SK-N-SH (cell line): ENCODE measurements at regions not wholly inside any gene's neighbourhood (a gene's known extent, or its start where the extent isn't known, plus 50 kb on each side); places are given as distances from the start of the nearest gene placed in this dataset.

Experiments used
- CTCF ChIA-PET: fragments of 300-600, 350-600 bp; formaldehyde crosslinking; extraction: SDS; loops from one replicate; lab custom pipeline; 2021; lab: Yijun Ruan, JAX
- POLR2A ChIA-PET: fragments of 350-600 bp; sonication (Branson Sonifier 250); formaldehyde crosslinking; extraction: SDS; loops from one replicate; lab custom pipeline; 2020; ENCODE audit warnings: antibody characterized with exemption, inconsistent platforms; lab: Yijun Ruan, JAX
- DNase-seq: peaks from one replicate; pipeline ENCODE4 v3.0.0; 2012
- H2AFZ ChIP-seq: fragments of 200-600 bp; sonication (generic); 2 replicates; pipeline ENCODE4 v1.8.1; 2016; ENCODE audit warnings: antibody characterized with exemption, mild to moderate bottlenecking, low read depth
- H3F3A ChIP-seq: fragments of 200-600 bp; sonication (generic); replicated peaks from 2 replicates; pipeline ENCODE3; 2016; ENCODE audit warnings: antibody characterized with exemption, mild to moderate bottlenecking; ENCODE audit not compliant: insufficient read depth
- H3K27ac ChIP-seq, 2 experiments: fragments of 200-500 bp in 1 of 2; fragments of 200-600 bp in 1 of 2; sonication (Bioruptor generic) in 1 of 2; sonication (generic), shearing (Covaris generic) in 1 of 2; 2 replicates each; pipeline versions ENCODE4 v1.5.1 to v1.6.1; 2014 to 2016; ENCODE audit warnings: low read depth in 2 of 2, inconsistent platforms in 1 of 2, low read length in 1 of 2, mild to moderate bottlenecking in 1 of 2, mixed read lengths in 1 of 2
- H3K27me3 ChIP-seq: fragments of 200-600 bp; sonication (generic), shearing (Covaris generic); 2 replicates; pipeline ENCODE4 v1.6.1; 2016; ENCODE audit warnings: mixed run types; ENCODE audit not compliant: insufficient read depth
- H3K36me3 ChIP-seq, 2 experiments: fragments of 200-500 bp in 1 of 2; fragments of 200-600 bp in 1 of 2; sonication (Bioruptor generic) in 1 of 2; sonication (generic) in 1 of 2; replicated peaks in 1 of 2; 2 replicates each; pipeline versions ENCODE3 to v1.5.1; 2014 to 2016; ENCODE audit warnings: low read length in 1 of 2, mild to moderate bottlenecking in 1 of 2; ENCODE audit not compliant: insufficient read depth in 2 of 2, control insufficient read depth in 1 of 2
- H3K4me1 ChIP-seq, 2 experiments: fragments of 200-500 bp in 1 of 2; fragments of 200-600 bp in 1 of 2; sonication (Bioruptor generic) in 1 of 2; sonication (generic), shearing (Covaris generic) in 1 of 2; 2 replicates each; pipeline versions ENCODE4 v1.5.1 to v1.6.1; 2014 to 2016; ENCODE audit warnings: low read depth in 1 of 2, low read length in 1 of 2, mixed run types in 1 of 2; ENCODE audit not compliant: insufficient read depth in 2 of 2, control insufficient read depth in 1 of 2
- H3K4me2 ChIP-seq: fragments of 200-600 bp; sonication (generic), shearing (Covaris generic); 2 replicates; pipeline ENCODE4 v1.6.1; 2017; ENCODE audit warnings: mixed run types
- H3K4me3 ChIP-seq, 2 experiments: fragments of 200-500 bp in 1 of 2; fragments of 200-600 bp in 1 of 2; sonication (Bioruptor generic) in 1 of 2; sonication (generic), shearing (Covaris generic) in 1 of 2; 2 replicates each; pipeline versions ENCODE4 v1.5.1 to v1.8.1; 2014 to 2016; ENCODE audit warnings: low read depth in 2 of 2, inconsistent platforms in 1 of 2, low read length in 1 of 2, mild to moderate bottlenecking in 1 of 2, mixed read lengths in 1 of 2, moderate library complexity in 1 of 2
- H3K79me2 ChIP-seq: fragments of 200-600 bp; sonication (generic); 2 replicates; pipeline ENCODE4 v1.8.1; 2017; ENCODE audit warnings: mild to moderate bottlenecking; ENCODE audit not compliant: insufficient read depth
- H3K9ac ChIP-seq: fragments of 200-600 bp; sonication (generic); 2 replicates; pipeline ENCODE4 v1.6.1; 2017; ENCODE audit warnings: mixed run types
- H3K9me2 ChIP-seq: fragments of 200-600 bp; sonication (generic); 2 replicates; pipeline ENCODE4 v1.6.1; 2017; ENCODE audit warnings: mixed run types
- H3K9me3 ChIP-seq: fragments of 200-600 bp; sonication (generic); 2 replicates; pipeline ENCODE4 v1.6.1; 2017; ENCODE audit warnings: mixed run types, mild to moderate bottlenecking, moderate library complexity
- H4K20me1 ChIP-seq: fragments of 200-600 bp; sonication (generic); 2 replicates; pipeline ENCODE4 v1.6.1; 2017; ENCODE audit warnings: mild to moderate bottlenecking, mixed run types; ENCODE audit not compliant: insufficient read depth
- CHD2 ChIP-seq: fragments of 150-350 bp; IDR thresholded peaks from 2 replicates; pipeline ENCODE4 v1.6.1; 2018; ENCODE audit warnings: low read length; ENCODE audit not compliant: partially characterized antibody
- ELF1 ChIP-seq: IDR thresholded peaks from 2 replicates; pipeline ENCODE4 v1.4.0; 2012
- EZH2phosphoT487 ChIP-seq: fragments of 200-600 bp; sonication (generic); IDR thresholded peaks from 2 replicates; pipeline ENCODE4 v1.6.1; 2017; ENCODE audit warnings: low read depth, mixed run types, mild to moderate bottlenecking, antibody characterized with exemption, moderate library complexity, borderline replicate concordance
- FOXM1 ChIP-seq: IDR thresholded peaks from 2 replicates; pipeline ENCODE4 v1.4.0; 2012; ENCODE audit warnings: low read depth, mild to moderate bottlenecking
- GABPA ChIP-seq: IDR thresholded peaks from 2 replicates; pipeline ENCODE4 v1.4.0; 2012; ENCODE audit warnings: low read depth, mild to moderate bottlenecking
- MXI1 ChIP-seq: IDR thresholded peaks from 2 replicates; pipeline ENCODE4 v1.6.1; 2012; ENCODE audit warnings: mild to moderate bottlenecking, low read depth, low read length, improper control_type of control experiment
- RAD21 ChIP-seq: IDR thresholded peaks from 2 replicates; pipeline ENCODE4 v1.6.1; 2012; ENCODE audit warnings: mild to moderate bottlenecking, low read length
- RFX5 ChIP-seq: IDR thresholded peaks from 2 replicates; pipeline ENCODE4 v1.6.1; 2012; ENCODE audit warnings: mild to moderate bottlenecking, improper control_type of control experiment, low read length
- TAF1 ChIP-seq: IDR thresholded peaks from 2 replicates; pipeline ENCODE4 v1.6.1; 2012; ENCODE audit warnings: low read depth, mild to moderate bottlenecking, low read length, moderate library complexity, borderline replicate concordance
- ZBTB33 ChIP-seq: IDR thresholded peaks from 2 replicates; pipeline ENCODE4 v1.4.0; 2012; ENCODE audit warnings: low read depth, borderline replicate concordance
- WGBS: methylation state at CpG from one replicate; pipeline ENCODE4 v1.1.6; 2017; ENCODE audit warnings: low lambda C conversion rate; 5-methylcytosine and 5-hydroxymethylcytosine counted together
- TF ChIP-seq, protein P1 (sequence below): fragments of 200-600 bp; sonication (generic); IDR thresholded peaks from 2 replicates; pipeline ENCODE4 v1.6.1; 2017; ENCODE audit warnings: antibody characterized with exemption, mild to moderate bottlenecking, moderate library complexity
- TF ChIP-seq, protein P2 (sequence below): IDR thresholded peaks from 2 replicates; pipeline ENCODE4; 2012
- TF ChIP-seq, protein P3 (sequence below): IDR thresholded peaks from 2 replicates; pipeline ENCODE4 v1.6.1; 2012; ENCODE audit warnings: mild to moderate bottlenecking, low read depth, low read length, moderate library complexity
- TF ChIP-seq, protein P4 (sequence below): IDR thresholded peaks from 2 replicates; pipeline ENCODE4 v1.4.0; 2012; ENCODE audit warnings: low read depth, borderline replicate concordance

DNA sequence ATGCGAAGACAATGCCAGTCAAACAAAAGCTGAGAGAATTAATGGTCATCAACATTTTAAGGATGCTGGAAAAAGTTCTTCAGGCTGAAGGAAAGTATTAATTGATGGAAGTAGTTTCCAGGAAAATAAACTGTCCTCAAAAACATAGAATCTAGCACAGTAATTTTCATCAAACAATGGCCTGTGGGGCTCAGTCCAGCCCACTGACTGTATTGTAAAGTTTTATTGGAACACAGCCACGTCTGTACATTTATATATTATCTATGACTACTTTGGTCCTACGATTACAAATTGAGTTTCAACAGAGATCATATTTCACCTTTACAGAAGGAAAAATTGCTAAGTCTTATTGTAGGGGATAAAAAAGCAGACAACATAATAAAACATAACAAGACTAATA lies 484.5 kb downstream of the KCNJ2 start:
- no peak for DNase-seq
- peaks cover 0 to 11% of the 10 kb centered on the region in 2 experiments; a peak in 2 of 4 replicates for H3K4me1 ChIP-seq
- H4K20me1 ChIP-seq, result no peaks in the 10 kb centered on the region
- H3K27ac ChIP-seq, result peak overlapping the region in 1 of 2 experiments; percentile 39; a peak in 2 of 4 replicates
- WGBS, result 44% methylated on average over 3 of the region's 3 CpGs
- no peaks in the 10 kb centered on the region for H3K79me2 ChIP-seq
- no peak overlapping the region for H3K9ac ChIP-seq
- ChIA-PET POLR2A (no interaction called here), CTCF (interaction anchor here (1.4 to 1.6 kb wide), 2 partner anchors 113 to 1903 kb away, joined by 3 to 4 read pairs; no protein-coding TSS in a partner anchor)
- no peak for TF ChIP-seq TAF1
- TF ChIP-seq CHD2, result no peak
- TF ChIP-seq, protein P1, sequence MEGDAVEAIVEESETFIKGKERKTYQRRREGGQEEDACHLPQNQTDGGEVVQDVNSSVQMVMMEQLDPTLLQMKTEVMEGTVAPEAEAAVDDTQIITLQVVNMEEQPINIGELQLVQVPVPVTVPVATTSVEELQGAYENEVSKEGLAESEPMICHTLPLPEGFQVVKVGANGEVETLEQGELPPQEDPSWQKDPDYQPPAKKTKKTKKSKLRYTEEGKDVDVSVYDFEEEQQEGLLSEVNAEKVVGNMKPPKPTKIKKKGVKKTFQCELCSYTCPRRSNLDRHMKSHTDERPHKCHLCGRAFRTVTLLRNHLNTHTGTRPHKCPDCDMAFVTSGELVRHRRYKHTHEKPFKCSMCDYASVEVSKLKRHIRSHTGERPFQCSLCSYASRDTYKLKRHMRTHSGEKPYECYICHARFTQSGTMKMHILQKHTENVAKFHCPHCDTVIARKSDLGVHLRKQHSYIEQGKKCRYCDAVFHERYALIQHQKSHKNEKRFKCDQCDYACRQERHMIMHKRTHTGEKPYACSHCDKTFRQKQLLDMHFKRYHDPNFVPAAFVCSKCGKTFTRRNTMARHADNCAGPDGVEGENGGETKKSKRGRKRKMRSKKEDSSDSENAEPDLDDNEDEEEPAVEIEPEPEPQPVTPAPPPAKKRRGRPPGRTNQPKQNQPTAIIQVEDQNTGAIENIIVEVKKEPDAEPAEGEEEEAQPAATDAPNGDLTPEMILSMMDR, result no peak
- TF ChIP-seq RFX5, result no peak
- TF ChIP-seq, protein P2, sequence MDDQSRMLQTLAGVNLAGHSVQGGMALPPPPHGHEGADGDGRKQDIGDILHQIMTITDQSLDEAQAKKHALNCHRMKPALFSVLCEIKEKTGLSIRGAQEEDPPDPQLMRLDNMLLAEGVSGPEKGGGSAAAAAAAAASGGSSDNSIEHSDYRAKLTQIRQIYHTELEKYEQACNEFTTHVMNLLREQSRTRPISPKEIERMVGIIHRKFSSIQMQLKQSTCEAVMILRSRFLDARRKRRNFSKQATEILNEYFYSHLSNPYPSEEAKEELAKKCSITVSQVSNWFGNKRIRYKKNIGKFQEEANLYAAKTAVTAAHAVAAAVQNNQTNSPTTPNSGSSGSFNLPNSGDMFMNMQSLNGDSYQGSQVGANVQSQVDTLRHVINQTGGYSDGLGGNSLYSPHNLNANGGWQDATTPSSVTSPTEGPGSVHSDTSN, result no peak
- no peak for TF ChIP-seq ZBTB33
- no peak for TF ChIP-seq GABPA
- no peak for TF ChIP-seq ELF1
- no peak for TF ChIP-seq FOXM1
- TF ChIP-seq, protein P3, sequence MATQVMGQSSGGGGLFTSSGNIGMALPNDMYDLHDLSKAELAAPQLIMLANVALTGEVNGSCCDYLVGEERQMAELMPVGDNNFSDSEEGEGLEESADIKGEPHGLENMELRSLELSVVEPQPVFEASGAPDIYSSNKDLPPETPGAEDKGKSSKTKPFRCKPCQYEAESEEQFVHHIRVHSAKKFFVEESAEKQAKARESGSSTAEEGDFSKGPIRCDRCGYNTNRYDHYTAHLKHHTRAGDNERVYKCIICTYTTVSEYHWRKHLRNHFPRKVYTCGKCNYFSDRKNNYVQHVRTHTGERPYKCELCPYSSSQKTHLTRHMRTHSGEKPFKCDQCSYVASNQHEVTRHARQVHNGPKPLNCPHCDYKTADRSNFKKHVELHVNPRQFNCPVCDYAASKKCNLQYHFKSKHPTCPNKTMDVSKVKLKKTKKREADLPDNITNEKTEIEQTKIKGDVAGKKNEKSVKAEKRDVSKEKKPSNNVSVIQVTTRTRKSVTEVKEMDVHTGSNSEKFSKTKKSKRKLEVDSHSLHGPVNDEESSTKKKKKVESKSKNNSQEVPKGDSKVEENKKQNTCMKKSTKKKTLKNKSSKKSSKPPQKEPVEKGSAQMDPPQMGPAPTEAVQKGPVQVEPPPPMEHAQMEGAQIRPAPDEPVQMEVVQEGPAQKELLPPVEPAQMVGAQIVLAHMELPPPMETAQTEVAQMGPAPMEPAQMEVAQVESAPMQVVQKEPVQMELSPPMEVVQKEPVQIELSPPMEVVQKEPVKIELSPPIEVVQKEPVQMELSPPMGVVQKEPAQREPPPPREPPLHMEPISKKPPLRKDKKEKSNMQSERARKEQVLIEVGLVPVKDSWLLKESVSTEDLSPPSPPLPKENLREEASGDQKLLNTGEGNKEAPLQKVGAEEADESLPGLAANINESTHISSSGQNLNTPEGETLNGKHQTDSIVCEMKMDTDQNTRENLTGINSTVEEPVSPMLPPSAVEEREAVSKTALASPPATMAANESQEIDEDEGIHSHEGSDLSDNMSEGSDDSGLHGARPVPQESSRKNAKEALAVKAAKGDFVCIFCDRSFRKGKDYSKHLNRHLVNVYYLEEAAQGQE, result no peak
- TF ChIP-seq, protein P4, sequence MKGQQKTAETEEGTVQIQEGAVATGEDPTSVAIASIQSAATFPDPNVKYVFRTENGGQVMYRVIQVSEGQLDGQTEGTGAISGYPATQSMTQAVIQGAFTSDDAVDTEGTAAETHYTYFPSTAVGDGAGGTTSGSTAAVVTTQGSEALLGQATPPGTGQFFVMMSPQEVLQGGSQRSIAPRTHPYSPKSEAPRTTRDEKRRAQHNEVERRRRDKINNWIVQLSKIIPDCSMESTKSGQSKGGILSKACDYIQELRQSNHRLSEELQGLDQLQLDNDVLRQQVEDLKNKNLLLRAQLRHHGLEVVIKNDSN, result no peak
- no peak for TF ChIP-seq EZH2phosphoT487
- no peak for TF ChIP-seq RAD21
- TF ChIP-seq MXI1, result no peak
- no peaks in the 10 kb centered on the region for H3K9me2 ChIP-seq
- no peaks in the 10 kb centered on the region for H3K9me3 ChIP-seq
- H2AFZ ChIP-seq, result no peak overlapping the region
- no peaks in the 10 kb centered on the region for H3F3A ChIP-seq
- no peak overlapping the region for H3K4me3 ChIP-seq
- no peak overlapping the region for H3K4me2 ChIP-seq
- H3K27me3 ChIP-seq, result no peaks in the 10 kb centered on the region
- no peaks in the 10 kb centered on the region for H3K36me3 ChIP-seq
